ENCODE measurements at regions not wholly inside any gene's neighbourhood (a gene's known extent, or its start where the extent isn't known, plus 50 kb on each side); places are given as distances from the start of the nearest gene placed in this dataset.
"Not testable (repeated sequence)": the region's sequence is repeated elsewhere in the genome, so short reads cannot be mapped to it uniquely, and the experiment has no call there.

DNA sequence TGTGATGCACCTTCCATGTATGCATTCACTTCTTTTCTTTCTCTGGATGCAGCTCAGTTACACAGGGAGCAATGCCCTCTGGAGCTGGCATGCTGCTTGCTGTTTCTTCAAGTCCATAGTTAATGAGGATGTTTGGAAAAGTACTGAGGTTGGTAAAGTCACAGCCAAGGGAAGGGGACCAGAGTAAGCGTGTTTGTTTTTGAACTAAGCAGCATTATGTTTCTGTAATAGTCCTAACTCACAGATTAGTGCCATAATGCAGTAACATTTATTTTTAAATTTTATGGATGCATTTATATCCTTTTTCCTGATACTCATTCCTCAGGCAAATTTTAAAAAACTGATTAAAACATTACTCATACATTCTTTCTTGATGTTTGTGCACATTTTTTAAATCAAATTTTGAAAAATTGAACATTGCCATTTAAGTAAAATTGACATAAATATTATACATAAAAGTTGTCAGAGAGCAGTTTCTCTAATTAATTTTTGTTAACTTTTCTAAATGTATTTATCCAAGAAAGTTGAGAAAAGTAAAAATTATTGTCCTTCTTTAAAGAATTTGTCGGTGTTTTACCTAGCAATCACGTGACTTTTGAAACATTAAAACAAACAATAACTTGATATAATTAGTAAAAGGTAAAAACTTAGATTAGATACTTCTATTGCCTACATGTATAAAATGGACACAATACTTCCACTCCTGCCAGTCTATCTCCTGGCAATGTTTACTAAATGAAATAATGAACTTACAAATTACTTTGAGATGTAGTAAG is 659.6 kb upstream of the ANKRD30A start:
- DNase-seq (ENCODE audit: insufficient read length, low spot score) (no peak), FAIRE-seq (no peak)
- TF ChIP-seq PAX5 (IDR thresholded peaks at IDR 0.05; ENCODE audit: insufficient read depth, low read length, severe bottlenecking) (no peak), SPI1 (IDR thresholded peaks at IDR 0.05; ENCODE audit: low read depth, low read length) (no peak), POLR2A (IDR thresholded peaks at IDR 0.05; ENCODE audit: low read depth, low read length) (no peak), POLR2AphosphoS5 (IDR thresholded peaks at IDR 0.05; ENCODE audit: low read depth, low read length) (no peak)

DNA sequence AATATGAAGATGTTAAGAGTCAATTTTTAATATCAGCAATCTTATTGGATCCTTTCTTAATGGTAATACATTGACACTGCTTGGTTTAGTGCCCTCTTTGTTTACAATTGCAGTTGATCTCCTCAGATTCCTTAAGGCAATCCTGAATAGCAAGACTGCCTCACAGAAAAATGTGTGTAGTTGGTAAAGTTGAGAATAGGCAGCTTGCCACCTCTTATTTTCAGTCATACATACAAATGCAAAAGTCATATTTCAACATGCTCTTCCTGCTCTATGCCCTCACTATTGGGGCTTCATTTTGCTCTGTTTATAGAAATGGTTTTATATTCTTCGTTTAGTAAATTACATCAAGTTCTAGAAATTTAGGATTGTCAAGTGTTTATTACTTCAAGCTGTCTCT is 661.1 kb upstream of the ANKRD30A start:
- TF ChIP-seq POU2F2 (IDR thresholded peaks at IDR 0.05; ENCODE audit: low read depth, low read length) (no peak), TAF1 (IDR thresholded peaks at IDR 0.05; ENCODE audit: low read depth, low read length) (no peak), SPI1 (IDR thresholded peaks at IDR 0.05; ENCODE audit: low read depth, low read length) (no peak), POLR2AphosphoS5 (IDR thresholded peaks at IDR 0.05; ENCODE audit: low read depth, low read length) (no peak), POLR2A (IDR thresholded peaks at IDR 0.05; ENCODE audit: low read depth, low read length) (no peak), PAX5 (IDR thresholded peaks at IDR 0.05; ENCODE audit: insufficient read depth, low read length, severe bottlenecking) (no peak)
- FAIRE-seq (no peak), DNase-seq (ENCODE audit: insufficient read length, low spot score) (no peak)

DNA sequence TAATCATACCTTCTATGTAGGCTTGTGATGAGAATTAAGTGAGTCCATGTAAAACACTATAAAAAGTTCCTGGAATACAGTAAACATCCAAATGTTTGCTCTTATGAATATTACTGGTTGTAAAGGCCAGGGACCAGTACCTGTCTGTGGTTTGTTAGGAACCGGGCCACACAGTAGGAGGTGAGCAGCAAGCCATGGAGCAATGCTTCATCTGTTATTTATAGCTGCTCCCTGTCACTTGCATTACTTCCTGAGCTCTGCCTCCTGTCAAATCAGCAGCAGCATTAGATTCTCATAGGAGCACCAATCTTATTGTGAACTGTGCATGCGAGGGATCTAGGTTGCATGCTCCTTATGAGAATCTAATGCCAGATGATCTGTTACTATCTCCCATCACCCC is 662.0 kb upstream of the ANKRD30A start:
- TF ChIP-seq SPI1 (IDR thresholded peaks at IDR 0.05; ENCODE audit: low read depth, low read length) (no peak), PAX5 (IDR thresholded peaks at IDR 0.05; ENCODE audit: insufficient read depth, low read length, severe bottlenecking) (no peak), POLR2A (IDR thresholded peaks at IDR 0.05; ENCODE audit: low read depth, low read length) (no peak), TAF1 (IDR thresholded peaks at IDR 0.05; ENCODE audit: low read depth, low read length) (no peak), POLR2AphosphoS5 (IDR thresholded peaks at IDR 0.05; ENCODE audit: low read depth, low read length) (no peak), POU2F2 (IDR thresholded peaks at IDR 0.05; ENCODE audit: low read depth, low read length) (no peak)
- DNase-seq (ENCODE audit: insufficient read length, low spot score) = no peak
- FAIRE-seq = no peak

DNA sequence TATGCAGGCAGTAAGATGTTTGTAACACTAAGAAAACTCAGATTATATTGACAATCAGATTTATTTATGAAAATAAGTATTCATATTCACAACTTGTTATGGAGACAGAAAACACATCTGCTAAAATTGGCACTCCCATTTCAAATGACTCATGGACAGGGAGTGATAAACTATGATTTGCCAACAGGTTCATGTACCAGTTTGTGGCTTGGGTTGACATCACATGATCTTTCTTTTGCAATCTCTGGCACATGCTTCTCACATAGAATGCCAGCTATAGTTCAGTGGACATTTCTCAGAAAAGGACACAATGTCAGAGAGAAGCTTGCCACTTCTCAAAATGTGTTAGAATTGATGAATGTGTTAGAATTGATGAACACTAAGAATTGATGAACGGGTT is 663.2 kb upstream of the ANKRD30A start:
- no peak for DNase-seq (ENCODE audit: insufficient read length, low spot score)
- no peak for FAIRE-seq
- TF ChIP-seq SPI1 (IDR thresholded peaks at IDR 0.05; ENCODE audit: low read depth, low read length) (no peak), TAF1 (IDR thresholded peaks at IDR 0.05; ENCODE audit: low read depth, low read length) (no peak), POLR2A (IDR thresholded peaks at IDR 0.05; ENCODE audit: low read depth, low read length) (no peak), POLR2AphosphoS5 (IDR thresholded peaks at IDR 0.05; ENCODE audit: low read depth, low read length) (no peak), PAX5 (IDR thresholded peaks at IDR 0.05; ENCODE audit: insufficient read depth, low read length, severe bottlenecking) (no peak), POU2F2 (IDR thresholded peaks at IDR 0.05; ENCODE audit: low read depth, low read length) (no peak)

DNA sequence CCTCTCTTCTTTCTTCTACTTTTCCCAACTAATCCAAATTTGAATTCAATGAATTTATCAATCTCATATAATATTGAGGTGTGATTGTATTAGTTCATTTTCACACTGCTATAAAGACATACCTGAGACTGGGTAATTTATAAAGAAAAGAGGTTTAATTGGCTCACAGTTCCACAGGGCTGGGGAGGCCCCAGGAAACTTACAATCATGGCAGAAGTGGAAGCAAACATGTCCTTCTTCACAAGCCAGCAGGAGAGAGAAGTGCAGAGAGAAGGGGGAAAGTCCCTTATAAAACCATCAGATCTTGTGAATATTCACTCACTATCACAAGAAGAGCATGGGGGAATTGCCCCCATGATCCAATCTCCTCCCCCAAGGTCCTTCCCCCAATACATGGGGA is 667.0 kb upstream of the ANKRD30A start:
- not testable (repeated sequence) for DNase-seq (ENCODE audit: insufficient read length, low spot score); FAIRE-seq

DNA sequence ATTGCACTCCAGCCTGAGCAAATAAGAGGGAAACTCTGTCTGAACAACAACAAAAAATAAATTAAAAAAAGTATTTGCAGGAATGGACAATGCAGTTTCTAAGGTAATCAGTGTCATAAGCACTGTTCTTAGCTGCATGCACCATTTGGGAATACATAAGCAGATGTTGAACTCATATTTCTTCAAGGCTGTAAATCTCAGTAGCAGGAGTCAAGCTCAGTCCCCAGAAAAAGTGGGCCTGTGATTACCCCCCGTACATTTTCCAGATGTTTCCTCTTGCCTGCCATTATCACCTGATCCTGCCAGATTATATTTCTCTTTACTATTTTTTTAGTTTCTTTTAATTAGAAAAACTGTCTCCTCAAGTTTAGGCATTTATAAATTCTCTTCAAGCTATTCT is 667.6 kb upstream of the ANKRD30A start:
- no peak for DNase-seq (ENCODE audit: insufficient read length, low spot score)
- no peak for TF ChIP-seq POLR2AphosphoS5 (IDR thresholded peaks at IDR 0.05; ENCODE audit: low read depth, low read length)
- no peak for TF ChIP-seq POLR2A (IDR thresholded peaks at IDR 0.05; ENCODE audit: low read depth, low read length)
- TF ChIP-seq TAF1 (IDR thresholded peaks at IDR 0.05; ENCODE audit: low read depth, low read length) = no peak
- no peak for TF ChIP-seq POU2F2 (IDR thresholded peaks at IDR 0.05; ENCODE audit: low read depth, low read length)
- TF ChIP-seq PAX5 (IDR thresholded peaks at IDR 0.05; ENCODE audit: insufficient read depth, low read length, severe bottlenecking) = no peak
- no peak for TF ChIP-seq SPI1 (IDR thresholded peaks at IDR 0.05; ENCODE audit: low read depth, low read length)
- no peak for FAIRE-seq

DNA sequence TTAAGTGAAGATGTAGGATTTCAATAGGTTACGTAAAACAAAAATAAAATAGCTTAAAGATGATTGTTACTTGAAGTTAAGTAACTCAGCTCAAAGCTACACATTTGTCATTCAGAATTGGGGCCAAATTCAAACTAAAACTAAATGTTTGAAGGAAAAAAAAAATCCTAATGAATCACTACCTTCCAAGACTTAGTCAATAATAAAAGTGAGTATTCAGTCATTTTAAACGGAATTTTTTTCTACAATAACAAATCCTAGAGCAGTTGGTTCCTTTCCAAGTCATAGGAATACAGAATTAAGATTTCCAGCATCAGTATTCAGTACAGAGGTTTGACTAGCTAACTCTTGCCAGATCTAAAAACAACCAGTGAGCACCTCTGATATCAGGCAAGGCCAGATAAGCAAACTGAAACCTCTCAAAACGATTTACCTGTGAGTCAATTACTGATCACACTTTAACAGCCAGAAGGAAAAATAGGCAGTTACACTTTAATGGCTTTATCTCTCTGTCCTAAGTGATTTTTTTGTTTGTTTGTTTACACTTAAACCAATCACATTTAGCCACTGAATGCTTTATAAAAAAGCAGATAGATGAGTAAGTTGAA is 669.8 kb upstream of the ANKRD30A start:
- DNase-seq (ENCODE audit: insufficient read length, low spot score) (no peak), FAIRE-seq (no peak)
- TF ChIP-seq POLR2A (IDR thresholded peaks at IDR 0.05; ENCODE audit: low read depth, low read length) (no peak), PAX5 (IDR thresholded peaks at IDR 0.05; ENCODE audit: insufficient read depth, low read length, severe bottlenecking) (no peak), TAF1 (IDR thresholded peaks at IDR 0.05; ENCODE audit: low read depth, low read length) (no peak), SPI1 (IDR thresholded peaks at IDR 0.05; ENCODE audit: low read depth, low read length) (no peak), POU2F2 (IDR thresholded peaks at IDR 0.05; ENCODE audit: low read depth, low read length) (no peak), POLR2AphosphoS5 (IDR thresholded peaks at IDR 0.05; ENCODE audit: low read depth, low read length) (no peak)

DNA sequence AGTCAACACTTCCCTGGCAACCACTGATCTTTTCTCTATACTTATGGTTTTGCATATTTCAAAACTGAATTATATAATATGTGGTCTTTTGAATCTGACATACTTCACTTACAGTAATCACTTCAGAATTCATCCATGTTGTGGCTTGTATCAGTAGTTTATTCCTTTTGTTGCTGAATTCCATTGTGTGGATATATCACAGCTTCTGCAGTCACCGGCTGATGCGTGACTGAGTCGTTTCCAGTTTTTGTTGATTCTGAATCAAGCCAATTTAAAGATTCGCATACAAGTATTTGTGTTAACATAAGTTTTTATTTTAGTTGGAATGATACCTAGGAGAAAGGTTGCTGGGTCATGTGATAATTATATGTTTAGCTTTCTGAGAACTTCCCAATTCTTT is 672.5 kb upstream of the ANKRD30A start:
- FAIRE-seq (no peak), DNase-seq (ENCODE audit: insufficient read length, low spot score) (no peak)
- no peak for TF ChIP-seq SPI1 (IDR thresholded peaks at IDR 0.05; ENCODE audit: low read depth, low read length)
- no peak for TF ChIP-seq PAX5 (IDR thresholded peaks at IDR 0.05; ENCODE audit: insufficient read depth, low read length, severe bottlenecking)
- TF ChIP-seq POU2F2 (IDR thresholded peaks at IDR 0.05; ENCODE audit: low read depth, low read length) = no peak
- TF ChIP-seq POLR2AphosphoS5 (IDR thresholded peaks at IDR 0.05; ENCODE audit: low read depth, low read length) = no peak
- no peak for TF ChIP-seq POLR2A (IDR thresholded peaks at IDR 0.05; ENCODE audit: low read depth, low read length)
- TF ChIP-seq TAF1 (IDR thresholded peaks at IDR 0.05; ENCODE audit: low read depth, low read length) = no peak

DNA sequence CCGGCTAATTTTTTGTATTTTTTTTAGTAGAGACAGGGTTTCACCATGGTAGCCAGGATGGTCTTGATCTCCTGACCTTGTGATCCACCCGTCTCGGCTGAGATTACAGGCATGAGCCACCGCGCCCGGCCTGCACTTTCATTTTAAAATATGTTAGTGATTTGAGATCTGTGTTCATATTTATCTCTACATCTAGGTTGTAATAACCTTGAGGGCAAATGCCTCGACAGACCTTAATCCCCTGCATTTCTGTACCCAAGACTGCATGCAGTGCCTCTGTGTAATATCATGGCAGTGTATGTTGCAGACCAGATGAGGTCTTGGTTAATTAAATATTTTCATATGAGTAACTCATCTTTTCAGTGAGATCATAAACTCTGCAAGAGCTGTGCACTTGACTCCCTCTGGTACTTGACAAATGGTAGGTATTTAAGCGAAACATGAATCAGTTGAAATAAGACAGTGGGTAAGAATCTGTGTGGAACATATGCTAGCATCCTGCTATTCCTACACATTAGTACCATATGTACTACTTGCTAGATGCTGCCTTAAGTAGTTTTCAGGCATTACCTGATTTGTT is 673.9 kb upstream of the ANKRD30A start:
- FAIRE-seq = no peak
- no peak for DNase-seq (ENCODE audit: insufficient read length, low spot score)
- TF ChIP-seq POLR2A (IDR thresholded peaks at IDR 0.05; ENCODE audit: low read depth, low read length) (no peak), TAF1 (IDR thresholded peaks at IDR 0.05; ENCODE audit: low read depth, low read length) (no peak), POLR2AphosphoS5 (IDR thresholded peaks at IDR 0.05; ENCODE audit: low read depth, low read length) (no peak), POU2F2 (IDR thresholded peaks at IDR 0.05; ENCODE audit: low read depth, low read length) (no peak), PAX5 (IDR thresholded peaks at IDR 0.05; ENCODE audit: insufficient read depth, low read length, severe bottlenecking) (no peak)

Measured in GM12891 (cell line).